C4-2B (cell line): ENCODE measurements at regions not wholly inside any gene's neighbourhood (a gene's known extent, or its start where the extent isn't known, plus 50 kb on each side); places are given as distances from the start of the nearest gene placed in this dataset.

ENCODE experiments used
- ZFX ChIP-seq: fragments of 450-650 bp; IDR thresholded peaks from 2 replicates; pipeline ENCODE4 v1.6.1; 2017
- TF ChIP-seq, protein P1 (sequence below): fragments of 450-650 bp; conservative IDR thresholded peaks from 2 replicates; pipeline ENCODE4 v1.5.1; 2017; ENCODE audit warnings: mild to moderate bottlenecking

DNA sequence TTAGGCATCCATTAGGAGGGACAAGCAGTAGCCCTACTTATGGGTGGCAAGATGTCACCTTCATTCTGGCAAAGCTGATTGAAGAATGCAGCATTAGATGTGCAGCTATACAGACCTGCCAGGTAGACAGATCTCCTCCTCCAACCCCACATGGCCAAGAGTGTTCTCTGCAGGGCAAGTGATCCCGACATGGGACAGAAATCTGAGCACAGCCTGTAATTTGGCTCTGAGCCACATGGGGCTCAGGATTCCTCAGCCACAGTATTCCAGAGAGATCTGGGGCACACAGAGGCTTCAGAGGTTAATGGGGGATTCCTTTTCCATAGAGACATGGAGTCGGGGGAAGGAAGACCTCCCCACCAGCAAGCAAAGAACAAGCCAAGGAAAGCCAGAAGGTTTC, 58.7 kb upstream of the GDF10 start:
- TF ChIP-seq, protein P1, sequence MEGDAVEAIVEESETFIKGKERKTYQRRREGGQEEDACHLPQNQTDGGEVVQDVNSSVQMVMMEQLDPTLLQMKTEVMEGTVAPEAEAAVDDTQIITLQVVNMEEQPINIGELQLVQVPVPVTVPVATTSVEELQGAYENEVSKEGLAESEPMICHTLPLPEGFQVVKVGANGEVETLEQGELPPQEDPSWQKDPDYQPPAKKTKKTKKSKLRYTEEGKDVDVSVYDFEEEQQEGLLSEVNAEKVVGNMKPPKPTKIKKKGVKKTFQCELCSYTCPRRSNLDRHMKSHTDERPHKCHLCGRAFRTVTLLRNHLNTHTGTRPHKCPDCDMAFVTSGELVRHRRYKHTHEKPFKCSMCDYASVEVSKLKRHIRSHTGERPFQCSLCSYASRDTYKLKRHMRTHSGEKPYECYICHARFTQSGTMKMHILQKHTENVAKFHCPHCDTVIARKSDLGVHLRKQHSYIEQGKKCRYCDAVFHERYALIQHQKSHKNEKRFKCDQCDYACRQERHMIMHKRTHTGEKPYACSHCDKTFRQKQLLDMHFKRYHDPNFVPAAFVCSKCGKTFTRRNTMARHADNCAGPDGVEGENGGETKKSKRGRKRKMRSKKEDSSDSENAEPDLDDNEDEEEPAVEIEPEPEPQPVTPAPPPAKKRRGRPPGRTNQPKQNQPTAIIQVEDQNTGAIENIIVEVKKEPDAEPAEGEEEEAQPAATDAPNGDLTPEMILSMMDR: no peak
- no peak for TF ChIP-seq ZFX
